HL-60/S4 treated with phorbol 12-myristate 13-acetate at 8.2 ng/mL for 4 days and 3 days (cell line): ENCODE measurements at regions not wholly inside any gene's neighbourhood (a gene's known extent, or its start where the extent isn't known, plus 50 kb on each side); places are given as distances from the start of the nearest gene placed in this dataset.
"Not testable (repeated sequence)": the region's sequence is repeated elsewhere in the genome, so short reads cannot be mapped to it uniquely, and the experiment has no call there.

ENCODE experiments used
- in situ Hi-C: fragments of 300-500 bp; cut with MboI; formaldehyde crosslinking; loops from 2 replicates; pipeline ENCODE4 v1.15.0; 2022; ENCODE audit warnings: low sequenced_read_pairs

DNA sequence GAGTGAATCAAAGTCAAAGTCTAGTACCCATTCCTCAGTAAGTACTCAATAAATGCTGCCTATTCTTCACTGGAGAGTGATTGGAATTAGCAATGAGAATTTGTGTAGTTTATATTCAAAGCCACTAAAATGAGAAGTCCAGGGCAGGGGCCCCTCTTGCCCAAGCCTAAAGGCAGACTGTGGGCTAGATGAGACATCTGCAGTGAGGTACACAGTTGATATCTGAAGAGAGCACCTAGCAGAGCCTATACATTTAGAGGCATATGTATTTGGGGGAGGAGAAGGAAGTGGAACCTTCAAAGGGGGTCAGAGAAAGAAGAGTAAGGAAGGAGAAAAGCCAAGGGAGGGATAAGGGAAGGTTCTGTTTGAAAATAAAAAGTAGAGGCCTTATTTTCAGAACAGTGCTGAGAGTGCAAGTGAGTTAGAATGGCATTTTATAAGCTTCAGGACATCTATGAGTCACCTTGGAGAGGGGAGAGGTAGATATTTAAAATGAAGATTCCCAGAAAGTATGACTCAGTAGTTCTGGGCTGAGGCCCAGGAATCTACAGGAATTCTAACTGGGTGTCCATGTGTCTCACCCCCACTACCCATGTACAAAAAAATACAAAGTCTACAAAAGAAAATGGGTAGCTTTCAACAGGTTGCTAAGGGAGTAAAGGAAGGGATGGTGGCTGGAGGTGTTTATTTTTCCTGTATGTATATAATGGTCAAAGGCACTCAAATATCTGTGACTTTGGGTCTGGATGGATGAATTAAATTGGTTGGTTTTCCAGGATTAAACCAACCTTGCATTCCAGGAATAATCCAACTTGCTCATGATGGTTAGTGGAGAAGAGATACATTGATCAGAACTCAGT, 135.1 kb downstream of the ZFP64 start:
- in situ Hi-C loops = no loop called here

DNA sequence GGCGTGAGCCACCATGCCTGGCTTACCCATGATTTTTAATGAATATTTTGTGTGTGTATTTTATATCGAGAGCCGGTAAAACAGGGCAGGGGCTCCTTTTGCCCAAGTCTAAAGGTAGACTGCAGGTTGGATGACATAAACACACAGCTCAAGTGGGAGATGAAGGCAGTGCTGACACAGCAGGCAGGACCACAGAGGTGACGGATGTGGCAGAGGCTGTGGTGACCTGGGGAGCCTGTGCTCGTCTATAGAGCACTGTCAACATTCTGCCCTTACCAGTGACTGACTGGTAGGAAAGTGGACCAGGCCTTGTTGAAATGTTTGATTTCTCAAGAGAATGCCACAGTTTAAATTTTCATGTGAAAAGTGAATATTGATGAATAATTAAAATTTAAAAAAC, 137.5 kb downstream of the ZFP64 start:
- in situ Hi-C loops = no loop called here

DNA sequence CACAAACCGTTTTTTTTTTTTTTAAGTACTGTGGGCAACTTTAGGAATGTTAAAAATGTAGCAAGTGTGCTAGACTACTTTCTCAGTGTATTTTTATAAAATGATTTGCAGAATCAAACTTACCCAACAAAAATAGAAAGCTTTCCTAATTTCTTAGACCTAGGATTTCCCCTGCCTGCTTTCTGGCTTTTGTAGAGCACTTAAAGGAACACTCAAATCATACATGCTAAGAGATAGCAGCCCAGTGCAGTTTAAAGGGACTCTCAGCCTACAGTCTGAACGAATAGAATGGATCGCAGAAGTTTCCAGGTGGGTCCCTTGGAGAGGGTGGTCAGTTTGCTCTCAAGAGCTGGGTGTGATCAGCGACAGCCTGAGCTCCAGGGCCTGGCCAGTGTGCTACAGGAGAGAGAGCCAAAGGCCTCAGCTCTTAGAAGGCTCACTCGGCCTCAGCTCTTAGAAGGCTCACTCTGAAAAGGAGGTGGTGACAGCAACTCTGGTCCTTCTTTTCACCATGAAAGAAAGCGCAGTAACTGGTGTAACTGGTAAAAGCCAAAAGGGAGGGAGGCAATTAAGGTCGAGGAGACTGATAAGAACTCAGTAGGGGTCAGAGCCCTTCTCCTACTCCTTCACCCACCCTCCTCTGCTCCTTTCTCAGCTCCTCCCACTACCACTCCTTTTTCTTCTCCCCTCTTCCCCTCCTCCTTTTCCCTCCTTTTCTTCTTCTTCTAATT, 142.4 kb downstream of the ZFP64 start:
- in situ Hi-C loops = no loop called here

DNA sequence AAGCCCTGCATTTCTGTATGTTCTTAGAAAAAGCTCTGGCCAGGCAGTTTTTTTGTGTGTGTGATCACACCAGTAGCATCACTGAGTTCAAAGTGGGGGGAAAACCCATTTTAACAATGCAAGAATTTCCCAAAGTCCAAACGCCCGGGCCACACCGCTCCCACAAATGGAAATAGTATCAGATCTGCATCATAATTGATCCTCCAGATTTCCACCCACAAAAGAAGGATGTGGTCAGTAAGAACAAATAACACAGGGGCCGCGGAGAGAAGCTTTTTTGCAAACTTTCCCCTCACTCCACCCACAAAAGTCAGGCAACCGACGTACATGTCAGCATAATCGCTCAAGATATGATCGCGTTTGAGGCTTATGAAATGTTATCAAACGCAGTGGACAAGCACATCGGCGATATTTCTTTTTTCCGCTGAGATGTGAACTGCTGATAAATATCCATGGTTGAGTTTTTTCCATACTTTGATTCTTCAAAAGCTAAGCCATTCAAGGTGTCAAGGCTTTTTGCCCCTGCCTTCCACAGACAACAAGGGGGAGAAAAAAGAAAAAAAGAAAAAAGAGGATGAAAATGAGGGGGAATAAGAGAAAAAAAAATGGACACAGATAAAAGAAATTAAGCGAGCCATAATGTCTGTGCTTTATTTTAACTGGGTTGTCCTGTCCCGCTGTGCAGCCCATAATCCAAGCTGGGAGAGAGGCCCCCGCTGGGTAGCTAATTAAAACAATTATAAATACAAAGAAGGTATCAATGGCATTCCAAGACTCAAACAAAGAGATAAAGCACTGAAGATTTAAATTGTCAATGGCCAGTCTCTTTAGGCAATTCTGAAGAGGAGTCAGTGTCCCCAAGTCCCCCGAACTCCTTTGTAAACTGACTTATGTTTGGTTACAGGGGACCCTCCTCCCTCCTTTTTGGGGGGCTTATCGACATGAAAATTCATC, 143.5 kb downstream of the ZFP64 start:
- in situ Hi-C loops = no loop called here

DNA sequence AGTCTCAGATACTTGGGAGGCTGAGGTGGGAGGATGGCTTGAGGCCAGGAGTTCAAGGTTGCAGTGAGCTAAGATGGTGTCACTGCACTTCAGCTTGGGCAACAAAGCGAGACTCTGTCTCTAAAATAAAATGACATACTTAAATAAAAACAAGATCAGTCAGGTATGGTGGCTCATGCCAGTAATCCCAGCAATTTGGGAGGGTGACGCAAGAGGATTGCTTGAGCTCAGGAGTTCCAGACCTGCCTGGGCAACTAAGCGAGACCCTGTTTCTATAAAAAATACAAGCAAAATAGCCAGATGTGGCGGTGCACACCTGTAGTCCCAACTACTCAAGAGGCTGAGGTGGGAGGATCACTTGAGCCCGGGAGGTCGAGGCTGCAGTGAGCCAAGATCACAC, 149.6 kb downstream of the ZFP64 start:
- in situ Hi-C loops = no loop called here

DNA sequence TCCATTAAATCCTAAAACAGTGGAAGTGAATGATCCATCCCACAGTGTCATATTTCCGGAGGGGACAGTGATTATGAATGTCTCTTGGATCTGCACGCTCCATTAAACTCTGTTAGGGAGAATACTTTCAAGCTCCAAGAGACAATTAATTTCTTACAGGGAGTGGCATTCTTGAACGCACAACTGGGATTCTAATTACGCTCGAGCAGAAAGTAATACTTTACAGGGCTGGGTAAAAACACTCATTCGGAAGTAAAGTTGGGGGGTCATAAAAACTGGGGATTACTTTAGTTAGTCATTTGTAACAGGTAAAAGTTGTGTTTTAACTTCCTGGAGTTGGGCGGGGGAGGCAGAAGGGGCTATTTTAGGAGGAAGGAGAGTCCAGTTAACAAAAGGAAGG, 151.8 kb downstream of the ZFP64 start:
- in situ Hi-C loops = no loop called here

DNA sequence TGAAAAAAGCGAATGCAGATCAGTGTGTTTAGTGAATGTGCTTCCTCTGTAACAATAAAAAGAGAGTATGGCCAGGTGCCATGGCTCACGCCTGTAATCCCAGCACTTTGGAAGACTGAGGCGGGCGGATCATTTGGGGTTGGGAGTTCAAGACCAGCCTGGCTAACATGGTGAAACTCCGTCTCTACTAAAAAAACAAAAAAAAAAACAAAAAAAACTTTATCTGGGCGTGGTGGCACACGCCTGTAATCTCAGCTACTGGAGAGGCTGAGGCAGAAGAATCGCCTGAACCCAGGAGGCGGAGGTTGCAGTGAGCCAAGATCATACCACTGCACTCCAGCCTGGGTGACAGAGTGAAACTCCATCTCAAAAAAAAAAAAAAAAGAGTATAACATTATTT, 152.9 kb downstream of the ZFP64 start:
- in situ Hi-C loops = not testable (repeated sequence)

DNA sequence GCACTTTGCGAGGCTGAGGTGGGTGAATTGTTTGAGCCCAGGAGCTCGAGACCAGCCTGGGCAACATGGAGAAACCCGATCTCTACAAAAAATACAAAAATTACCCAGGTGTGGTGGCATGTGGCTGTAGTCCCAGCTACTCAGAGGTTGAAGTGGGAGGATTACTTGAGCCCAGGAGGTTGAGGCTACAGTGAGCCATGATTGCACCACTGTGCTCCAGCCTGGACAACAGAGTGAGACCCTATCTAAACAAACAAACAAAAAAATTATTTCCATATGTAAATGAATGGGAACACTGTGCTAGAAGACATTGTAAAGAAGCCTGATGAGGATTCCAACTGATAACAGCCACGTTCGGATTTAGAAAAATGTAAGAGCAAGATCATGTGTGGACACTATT, 154.2 kb downstream of the ZFP64 start:
- in situ Hi-C loops = no loop called here

DNA sequence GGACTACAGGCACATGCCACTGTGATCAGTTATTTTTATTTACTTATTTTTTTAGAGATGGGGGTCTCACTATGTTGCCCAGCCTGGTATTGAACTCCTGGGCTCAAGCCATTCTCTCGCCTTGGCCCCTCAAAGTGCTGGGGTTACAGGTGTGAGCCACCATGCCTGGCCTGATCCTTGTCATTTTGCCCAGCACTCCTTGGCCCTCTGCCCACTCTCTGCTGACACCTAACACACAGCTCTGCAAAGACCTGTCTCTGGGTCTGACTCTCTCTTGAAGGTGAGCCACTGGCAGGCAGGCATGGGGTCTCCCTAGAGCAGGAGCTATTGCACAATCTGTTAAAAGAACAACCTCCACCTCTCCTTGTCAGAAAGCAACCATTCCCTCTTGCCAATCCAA, 155.6 kb downstream of the ZFP64 start:
- in situ Hi-C loops = no loop called here

DNA sequence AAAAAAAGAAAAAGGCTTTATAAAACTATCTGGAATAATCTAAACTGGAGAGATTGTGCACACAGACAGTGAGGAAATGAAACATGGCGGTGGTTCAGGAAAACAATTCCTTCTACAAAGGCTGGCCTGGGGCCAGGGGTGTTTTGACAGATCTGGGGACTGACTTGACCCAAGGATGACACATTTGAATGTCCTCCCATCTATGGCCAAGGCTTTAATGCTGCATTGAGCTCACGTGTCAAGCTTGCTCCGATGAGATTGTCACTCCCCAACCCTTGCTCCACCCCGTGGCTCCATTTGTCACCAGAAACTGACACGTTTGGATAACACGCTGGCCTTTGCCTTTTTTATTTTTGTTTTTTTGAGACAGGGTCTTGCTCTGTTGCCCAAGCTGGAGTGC, 156.1 kb downstream of the ZFP64 start:
- in situ Hi-C loops = no loop called here

DNA sequence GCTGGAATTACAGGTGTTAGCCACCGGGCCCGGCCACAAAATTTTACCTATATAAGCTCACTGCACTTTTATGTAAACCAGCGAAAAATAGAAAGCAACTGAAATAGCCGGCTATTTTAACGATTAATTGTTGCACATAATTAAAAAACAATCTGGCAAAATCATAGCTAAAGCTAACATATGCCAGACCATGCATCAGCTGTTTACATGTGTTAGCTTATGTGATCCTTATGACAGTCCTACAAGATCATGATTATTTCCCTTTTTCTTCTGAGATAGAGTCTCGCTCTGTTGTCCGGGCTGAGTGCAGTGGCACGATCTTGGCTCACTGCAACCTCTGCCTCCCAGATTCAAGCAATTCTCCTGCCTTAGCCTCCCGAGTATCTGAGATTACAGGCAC, 157.0 kb downstream of the ZFP64 start:
- in situ Hi-C loops = no loop called here

DNA sequence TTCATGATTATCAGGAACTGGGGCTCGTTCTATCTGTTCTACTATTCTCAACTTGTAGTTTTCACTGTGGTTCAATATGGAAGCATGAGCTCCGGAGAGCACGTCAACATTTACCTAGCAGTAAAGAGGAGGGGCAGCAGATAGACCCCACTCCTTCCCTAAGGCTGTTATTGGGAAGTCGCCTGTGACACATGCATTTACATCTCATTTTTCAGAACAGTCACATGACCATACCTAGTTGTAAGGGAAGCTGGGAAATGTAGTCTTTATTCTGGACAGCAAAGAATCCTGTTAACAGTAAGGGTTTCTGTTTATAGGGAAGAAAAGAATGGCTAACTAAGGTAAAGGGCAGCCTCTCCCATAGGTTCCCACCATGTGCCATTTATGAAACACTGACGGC, 158.3 kb downstream of the ZFP64 start:
- in situ Hi-C loops = no loop called here

DNA sequence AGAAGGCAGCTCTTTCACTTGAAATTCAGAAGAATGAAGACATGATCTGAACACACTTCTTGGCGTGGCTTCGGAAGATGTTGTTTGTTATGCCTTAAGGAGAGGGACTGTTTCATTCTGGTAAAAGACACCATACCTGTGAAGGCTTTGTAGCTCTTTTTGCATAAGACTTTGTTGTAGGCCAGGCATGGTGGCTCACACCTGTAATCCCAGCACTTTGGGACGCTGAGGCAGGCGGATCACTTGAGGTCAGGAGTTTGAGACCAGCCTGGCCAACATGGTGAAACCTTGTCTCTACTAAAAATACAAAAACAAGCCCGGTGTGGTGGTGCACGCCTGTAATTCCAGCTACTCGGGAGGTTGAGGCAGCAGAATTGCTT, 159.3 kb downstream of the ZFP64 start:
- in situ Hi-C loops = not testable (repeated sequence)

DNA sequence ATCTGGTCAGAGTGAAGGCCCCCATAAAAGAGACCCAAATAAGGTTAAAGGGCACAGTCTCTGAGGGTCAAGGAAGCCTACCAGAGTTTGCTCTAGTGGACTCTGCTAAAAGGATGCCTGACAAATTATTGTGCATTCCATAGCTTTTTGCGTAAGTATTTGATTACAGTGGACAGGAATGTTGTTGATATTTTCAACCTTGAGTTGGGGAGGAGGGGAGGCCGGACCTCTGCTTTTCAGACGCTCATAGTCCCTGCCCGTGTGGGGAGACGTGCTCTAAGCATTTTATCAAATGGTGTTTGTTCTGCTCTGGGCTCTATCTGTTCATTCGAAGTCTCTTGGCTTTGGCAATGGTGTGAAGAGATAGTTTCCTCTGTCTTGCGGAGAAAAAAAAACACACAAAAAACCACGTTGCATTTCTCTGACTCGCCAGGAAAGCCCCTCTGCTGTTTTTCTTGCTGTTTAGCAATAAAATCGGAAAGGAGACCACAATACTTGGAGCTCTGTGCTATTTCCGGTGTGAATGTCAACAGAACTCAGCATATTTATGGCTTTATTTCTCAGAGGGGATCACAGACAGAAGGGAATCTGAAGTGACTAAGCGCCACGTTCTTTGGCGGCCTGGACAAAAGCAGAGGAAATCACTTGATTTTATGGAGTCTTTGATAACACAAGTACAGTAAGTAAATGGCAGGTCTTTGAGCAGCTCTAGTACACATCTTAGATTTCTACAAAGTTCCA, 159.8 kb downstream of the ZFP64 start:
- in situ Hi-C loops = no loop called here

DNA sequence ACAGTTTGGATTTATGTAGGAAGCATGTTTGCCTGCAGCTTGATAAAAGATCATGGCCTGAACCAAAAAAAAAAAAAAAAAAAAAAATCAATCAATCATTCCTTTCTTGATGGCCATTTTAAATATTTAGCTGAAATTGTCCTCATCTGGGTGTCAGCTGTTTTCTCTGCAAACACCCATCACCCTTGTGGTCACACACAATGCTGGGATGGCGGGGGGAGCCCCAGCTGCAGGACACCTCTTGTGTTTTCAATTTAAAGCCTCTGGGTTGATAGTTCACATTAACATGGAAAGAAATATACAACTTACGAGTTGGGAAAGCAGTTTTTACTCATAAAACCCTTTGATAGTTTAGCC, 160.4 kb downstream of the ZFP64 start:
- in situ Hi-C loops = no loop called here

DNA sequence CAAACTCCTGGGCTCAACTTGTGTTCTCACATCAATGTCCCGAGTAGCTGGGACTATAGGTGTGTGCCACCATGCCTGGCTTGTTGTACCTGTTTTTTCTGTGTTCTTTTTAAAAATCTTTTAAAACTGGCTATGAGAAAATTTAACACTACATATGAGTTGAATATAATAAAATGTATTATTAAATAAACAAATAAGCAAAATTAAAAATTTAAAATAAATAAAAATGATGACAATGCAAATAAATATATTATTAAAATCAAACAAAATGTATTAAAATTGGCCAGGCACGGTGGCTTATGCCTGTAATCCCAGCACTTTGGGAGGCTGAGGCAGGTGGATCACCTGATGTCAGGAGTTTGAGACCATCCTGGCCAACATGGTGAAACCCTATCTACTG, 162.4 kb downstream of the ZFP64 start:
- in situ Hi-C loops = not testable (repeated sequence)

DNA sequence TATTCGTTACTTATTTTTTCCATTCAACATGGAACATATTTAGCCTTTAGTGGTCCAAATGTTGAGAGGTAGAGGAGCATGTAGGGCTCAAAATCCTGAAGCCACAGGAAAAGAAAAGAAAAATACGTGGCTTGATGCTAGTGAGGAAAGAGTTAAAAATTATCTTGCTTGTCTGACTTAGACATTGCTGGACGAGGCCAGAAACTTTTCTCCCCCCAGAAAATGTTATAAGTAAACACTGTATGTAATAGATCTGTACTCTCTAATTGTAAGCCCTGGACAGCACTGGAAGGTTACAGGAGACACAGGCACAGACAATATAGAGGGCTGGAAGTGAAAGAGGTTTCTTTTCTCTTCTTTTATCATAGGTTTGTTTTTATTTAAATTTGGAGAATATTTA, 165.6 kb downstream of the ZFP64 start:
- in situ Hi-C loops = no loop called here

DNA sequence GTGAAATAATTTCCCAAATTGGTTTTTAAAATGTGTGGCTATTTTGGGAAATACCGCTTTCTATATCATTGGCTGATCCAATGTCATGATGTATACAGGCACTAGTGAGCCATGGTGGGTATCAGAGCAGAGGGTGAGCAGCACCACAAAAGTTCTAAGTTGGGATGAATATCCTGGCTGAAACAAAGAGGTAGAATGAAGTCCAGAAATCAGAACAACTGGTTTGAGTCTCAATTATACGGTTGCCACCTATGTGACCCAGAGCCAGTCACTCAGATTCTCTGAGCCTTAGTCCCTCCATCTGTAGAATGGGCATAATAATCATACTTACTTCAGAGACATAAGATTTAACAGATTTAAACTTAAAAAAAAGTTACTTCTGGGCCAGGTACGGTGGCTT, 172.3 kb downstream of the ZFP64 start:
- in situ Hi-C loops = no loop called here

DNA sequence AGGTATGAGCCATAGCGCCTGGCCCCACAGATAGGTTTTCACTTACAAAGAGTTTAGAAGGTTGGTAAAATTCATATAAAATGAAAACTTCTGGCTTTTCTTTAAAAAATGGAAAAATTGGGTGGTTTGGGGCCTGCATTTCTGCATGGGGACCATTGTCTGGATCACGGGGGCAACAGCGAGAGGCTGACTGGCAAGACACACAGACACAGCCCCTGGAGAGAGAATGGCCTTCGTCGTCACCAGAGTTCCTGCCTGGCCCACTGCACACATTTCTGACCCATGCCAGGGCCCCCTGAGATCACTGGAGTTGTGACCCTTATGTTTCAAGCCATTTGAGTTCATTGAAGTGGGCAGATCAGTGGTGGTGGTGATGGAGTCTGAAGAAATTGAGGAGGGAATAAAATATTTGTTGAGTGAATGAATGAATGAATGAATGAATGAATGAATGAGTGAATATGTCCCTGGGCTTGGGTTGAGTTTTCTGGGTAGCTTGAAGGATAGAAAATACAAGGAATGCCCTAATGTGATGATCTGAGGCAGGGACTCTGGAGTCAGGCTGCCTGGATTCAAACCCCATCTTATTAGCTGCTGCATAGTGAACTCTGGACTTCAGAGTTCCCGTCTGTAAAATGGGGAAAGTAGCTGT, 173.8 kb downstream of the ZFP64 start:
- in situ Hi-C loops = no loop called here

DNA sequence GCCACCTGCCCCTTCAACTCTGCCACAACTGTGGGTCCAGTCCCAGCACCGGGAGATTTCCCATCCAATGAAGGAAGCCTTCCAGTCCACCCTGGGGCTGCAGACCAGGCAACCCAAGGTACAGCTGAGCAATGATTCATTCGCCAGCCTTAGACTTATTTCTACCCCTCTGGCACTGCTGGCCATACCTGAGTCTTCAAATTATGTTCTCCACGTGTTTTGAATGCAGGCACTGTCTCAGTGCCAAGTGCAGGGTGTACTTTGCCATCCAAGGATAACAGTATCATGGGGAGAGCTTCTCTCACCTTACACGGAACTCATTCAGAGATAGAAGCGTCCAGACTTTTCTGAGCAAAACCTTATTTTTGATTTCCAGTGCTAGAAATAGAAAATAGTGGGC, 175.6 kb downstream of the ZFP64 start:
- in situ Hi-C loops = no loop called here
